ENCODE measurements at regions not wholly inside any gene's neighbourhood (a gene's known extent, or its start where the extent isn't known, plus 50 kb on each side); places are given as distances from the start of the nearest gene placed in this dataset.

GRCh38 chr4:36919721-36920120, 324.8 kb upstream of the NWD2 start:
- TF ChIP-seq CTCF (IDR thresholded peaks at IDR 0.05; ENCODE audit: borderline replicate concordance, extremely low read depth, low read length, poor library complexity, severe bottlenecking) = no peak
- TF ChIP-seq EZH2 (IDR thresholded peaks at IDR 0.05; ENCODE audit: borderline replicate concordance, low read depth, low read length, severe bottlenecking) = no peak
